HepG2 (cell line): ENCODE measurements at regions not wholly inside any gene's neighbourhood (a gene's known extent, or its start where the extent isn't known, plus 50 kb on each side); places are given as distances from the start of the nearest gene placed in this dataset.

Source experiments
- BHLHE40 ChIP-seq: IDR thresholded peaks from 2 replicates; pipeline ENCODE4 v1.6.1; 2011; ENCODE audit warnings: low read length, improper control_type of control experiment
- CBFB ChIP-seq: sonication (generic); formaldehyde crosslinking; IDR thresholded peaks from 2 replicates; pipeline ENCODE4 v1.4.0; 2020; ENCODE audit warnings: missing genetic modification reagents
- CEBPB ChIP-seq: IDR thresholded peaks from 2 replicates; pipeline ENCODE4 v1.6.1; 2011; ENCODE audit warnings: low read depth, low read length, improper control_type of control experiment, borderline replicate concordance
- NFYC ChIP-seq: IDR thresholded peaks from 2 replicates; pipeline ENCODE4 v1.6.1; 2016; ENCODE audit warnings: missing genetic modification reagents, missing compliant biosample characterization
- RFXAP ChIP-seq: sonication (generic); formaldehyde crosslinking; IDR thresholded peaks from 2 replicates; pipeline ENCODE4 v1.4.0; 2020; ENCODE audit warnings: missing genetic modification reagents, borderline replicate concordance
- XBP1 ChIP-seq: sonication (generic); formaldehyde crosslinking; IDR thresholded peaks from 2 replicates; pipeline ENCODE4 v1.5.0; 2020; ENCODE audit warnings: missing genetic modification reagents
- ZKSCAN8 ChIP-seq: IDR thresholded peaks from 2 replicates; pipeline ENCODE4 v1.6.1; 2016; ENCODE audit warnings: borderline replicate concordance, missing genetic modification reagents, missing compliant biosample characterization
- ZNF260 ChIP-seq: sonication (generic); formaldehyde crosslinking; IDR thresholded peaks from 2 replicates; pipeline ENCODE4 v1.4.0; 2020; ENCODE audit warnings: missing genetic modification reagents, low read depth, mild to moderate bottlenecking, borderline replicate concordance
- ZNF333 ChIP-seq: sonication (generic); formaldehyde crosslinking; IDR thresholded peaks from 2 replicates; pipeline ENCODE4 v1.4.0; 2020; ENCODE audit warnings: mild to moderate bottlenecking, missing genetic modification reagents, borderline replicate concordance
- TF ChIP-seq, protein P1 (sequence below): sonication (generic); formaldehyde crosslinking; IDR thresholded peaks from 2 replicates; pipeline ENCODE4 v1.4.0; 2020; ENCODE audit warnings: missing genetic modification reagents, borderline replicate concordance
- TF ChIP-seq, protein P2 (sequence below): sonication (generic); formaldehyde crosslinking; IDR thresholded peaks from 2 replicates; pipeline ENCODE4 v1.8.0; 2022; ENCODE audit warnings: missing genetic modification reagents, mild to moderate bottlenecking, borderline replicate concordance
- TF ChIP-seq, protein P3 (sequence below): sonication (generic); formaldehyde crosslinking; IDR thresholded peaks from 2 replicates; pipeline ENCODE4 v1.4.0; 2020; ENCODE audit warnings: missing genetic modification reagents
- TF ChIP-seq, protein P4 (sequence below), 2 experiments: fragments of 450-650 bp in 1 of 2; sonication (generic) in 1 of 2; formaldehyde crosslinking; IDR thresholded peaks; 2 replicates each; pipeline versions ENCODE4 v1.5.0 to v1.8.0; 2020 to 2022; ENCODE audit warnings: mild to moderate bottlenecking in 1 of 2, missing genetic modification reagents in 1 of 2
- TF ChIP-seq, protein P5 (sequence below): sonication (generic); formaldehyde crosslinking; IDR thresholded peaks from 2 replicates; pipeline ENCODE4 v1.4.0; 2020; ENCODE audit warnings: mild to moderate bottlenecking, missing genetic modification reagents
- TF ChIP-seq, protein P6 (sequence below): sonication (generic); formaldehyde crosslinking; IDR thresholded peaks from 2 replicates; pipeline ENCODE4 v1.5.0; 2020; ENCODE audit warnings: missing genetic modification reagents

DNA sequence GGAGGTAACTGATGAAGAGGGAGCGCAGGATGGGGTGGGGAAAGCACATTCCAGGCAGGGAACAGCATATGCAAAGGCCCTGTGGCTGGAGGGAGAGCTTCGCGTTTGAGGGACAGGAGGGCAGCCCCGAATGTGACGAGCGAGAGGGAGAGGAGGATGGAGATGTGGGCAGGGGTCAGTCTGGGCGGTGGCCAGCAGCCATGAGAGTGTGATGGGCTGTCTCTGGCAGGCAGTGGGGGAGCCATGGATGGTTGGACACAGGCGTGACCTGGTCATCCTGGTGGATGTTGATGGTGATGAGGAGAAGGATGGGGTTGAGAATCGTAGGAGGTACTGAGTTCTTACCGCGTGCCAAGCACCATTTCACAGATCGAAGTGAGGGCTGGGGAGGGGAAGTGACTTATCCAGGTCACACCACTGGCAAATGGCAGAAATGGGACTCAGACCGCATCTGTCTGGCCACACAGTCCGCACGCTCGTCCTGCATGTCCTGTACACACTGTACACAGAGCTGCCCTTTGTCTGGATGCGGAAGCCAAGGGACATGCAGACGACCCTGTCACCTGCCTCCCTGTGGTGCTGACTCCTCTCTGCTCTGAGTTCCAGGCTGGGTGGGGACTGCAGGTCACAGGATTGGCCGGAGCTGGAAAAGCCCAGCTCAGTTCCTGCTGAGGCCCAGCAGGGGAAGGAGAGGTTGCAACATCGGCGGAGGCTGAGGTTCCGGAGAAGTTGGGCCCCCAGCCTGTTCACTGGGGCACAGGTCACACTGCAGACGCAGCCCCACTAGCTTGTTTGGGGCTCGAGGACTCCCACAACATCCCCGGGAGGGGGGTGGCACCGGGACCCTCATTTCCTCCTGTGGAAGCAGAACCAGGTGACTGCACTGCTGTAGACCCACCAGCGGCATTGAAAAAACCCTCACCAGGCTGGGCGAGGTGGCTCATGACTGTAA, 165.6 kb upstream of the IER5L start (continued):
- TF ChIP-seq, protein P1, sequence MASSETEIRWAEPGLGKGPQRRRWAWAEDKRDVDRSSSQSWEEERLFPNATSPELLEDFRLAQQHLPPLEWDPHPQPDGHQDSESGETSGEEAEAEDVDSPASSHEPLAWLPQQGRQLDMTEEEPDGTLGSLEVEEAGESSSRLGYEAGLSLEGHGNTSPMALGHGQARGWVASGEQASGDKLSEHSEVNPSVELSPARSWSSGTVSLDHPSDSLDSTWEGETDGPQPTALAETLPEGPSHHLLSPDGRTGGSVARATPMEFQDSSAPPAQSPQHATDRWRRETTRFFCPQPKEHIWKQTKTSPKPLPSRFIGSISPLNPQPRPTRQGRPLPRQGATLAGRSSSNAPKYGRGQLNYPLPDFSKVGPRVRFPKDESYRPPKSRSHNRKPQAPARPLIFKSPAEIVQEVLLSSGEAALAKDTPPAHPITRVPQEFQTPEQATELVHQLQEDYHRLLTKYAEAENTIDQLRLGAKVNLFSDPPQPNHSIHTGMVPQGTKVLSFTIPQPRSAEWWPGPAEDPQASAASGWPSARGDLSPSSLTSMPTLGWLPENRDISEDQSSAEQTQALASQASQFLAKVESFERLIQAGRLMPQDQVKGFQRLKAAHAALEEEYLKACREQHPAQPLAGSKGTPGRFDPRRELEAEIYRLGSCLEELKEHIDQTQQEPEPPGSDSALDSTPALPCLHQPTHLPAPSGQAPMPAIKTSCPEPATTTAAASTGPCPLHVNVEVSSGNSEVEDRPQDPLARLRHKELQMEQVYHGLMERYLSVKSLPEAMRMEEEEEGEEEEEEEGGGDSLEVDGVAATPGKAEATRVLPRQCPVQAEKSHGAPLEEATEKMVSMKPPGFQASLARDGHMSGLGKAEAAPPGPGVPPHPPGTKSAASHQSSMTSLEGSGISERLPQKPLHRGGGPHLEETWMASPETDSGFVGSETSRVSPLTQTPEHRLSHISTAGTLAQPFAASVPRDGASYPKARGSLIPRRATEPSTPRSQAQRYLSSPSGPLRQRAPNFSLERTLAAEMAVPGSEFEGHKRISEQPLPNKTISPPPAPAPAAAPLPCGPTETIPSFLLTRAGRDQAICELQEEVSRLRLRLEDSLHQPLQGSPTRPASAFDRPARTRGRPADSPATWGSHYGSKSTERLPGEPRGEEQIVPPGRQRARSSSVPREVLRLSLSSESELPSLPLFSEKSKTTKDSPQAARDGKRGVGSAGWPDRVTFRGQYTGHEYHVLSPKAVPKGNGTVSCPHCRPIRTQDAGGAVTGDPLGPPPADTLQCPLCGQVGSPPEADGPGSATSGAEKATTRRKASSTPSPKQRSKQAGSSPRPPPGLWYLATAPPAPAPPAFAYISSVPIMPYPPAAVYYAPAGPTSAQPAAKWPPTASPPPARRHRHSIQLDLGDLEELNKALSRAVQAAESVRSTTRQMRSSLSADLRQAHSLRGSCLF (CRISPR knock-in tag): no peak
- TF ChIP-seq, protein P2, sequence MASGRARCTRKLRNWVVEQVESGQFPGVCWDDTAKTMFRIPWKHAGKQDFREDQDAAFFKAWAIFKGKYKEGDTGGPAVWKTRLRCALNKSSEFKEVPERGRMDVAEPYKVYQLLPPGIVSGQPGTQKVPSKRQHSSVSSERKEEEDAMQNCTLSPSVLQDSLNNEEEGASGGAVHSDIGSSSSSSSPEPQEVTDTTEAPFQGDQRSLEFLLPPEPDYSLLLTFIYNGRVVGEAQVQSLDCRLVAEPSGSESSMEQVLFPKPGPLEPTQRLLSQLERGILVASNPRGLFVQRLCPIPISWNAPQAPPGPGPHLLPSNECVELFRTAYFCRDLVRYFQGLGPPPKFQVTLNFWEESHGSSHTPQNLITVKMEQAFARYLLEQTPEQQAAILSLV: peak; percentile 91
- TF ChIP-seq CEBPB (peak; percentile 98), CBFB (CRISPR knock-in tag) (peak; percentile 80; the same call in 1 of the 2 replicates), ZNF333 (CRISPR knock-in tag) (no peak; the same call in 1 of the 2 replicates), XBP1 (CRISPR knock-in tag) (no peak), ZNF260 (CRISPR knock-in tag) (no peak), RFXAP (CRISPR knock-in tag) (peak; percentile 95; the same call in 1 of the 2 replicates), ZKSCAN8 (CRISPR knock-in tag) (peak; percentile 86), NFYC (CRISPR knock-in tag) (peak; percentile 32; the same call in 1 of the 2 replicates), BHLHE40 (peak; percentile 87)
- TF ChIP-seq, protein P3, sequence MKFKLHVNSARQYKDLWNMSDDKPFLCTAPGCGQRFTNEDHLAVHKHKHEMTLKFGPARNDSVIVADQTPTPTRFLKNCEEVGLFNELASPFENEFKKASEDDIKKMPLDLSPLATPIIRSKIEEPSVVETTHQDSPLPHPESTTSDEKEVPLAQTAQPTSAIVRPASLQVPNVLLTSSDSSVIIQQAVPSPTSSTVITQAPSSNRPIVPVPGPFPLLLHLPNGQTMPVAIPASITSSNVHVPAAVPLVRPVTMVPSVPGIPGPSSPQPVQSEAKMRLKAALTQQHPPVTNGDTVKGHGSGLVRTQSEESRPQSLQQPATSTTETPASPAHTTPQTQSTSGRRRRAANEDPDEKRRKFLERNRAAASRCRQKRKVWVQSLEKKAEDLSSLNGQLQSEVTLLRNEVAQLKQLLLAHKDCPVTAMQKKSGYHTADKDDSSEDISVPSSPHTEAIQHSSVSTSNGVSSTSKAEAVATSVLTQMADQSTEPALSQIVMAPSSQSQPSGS: peak; percentile 85
- TF ChIP-seq, protein P4, sequence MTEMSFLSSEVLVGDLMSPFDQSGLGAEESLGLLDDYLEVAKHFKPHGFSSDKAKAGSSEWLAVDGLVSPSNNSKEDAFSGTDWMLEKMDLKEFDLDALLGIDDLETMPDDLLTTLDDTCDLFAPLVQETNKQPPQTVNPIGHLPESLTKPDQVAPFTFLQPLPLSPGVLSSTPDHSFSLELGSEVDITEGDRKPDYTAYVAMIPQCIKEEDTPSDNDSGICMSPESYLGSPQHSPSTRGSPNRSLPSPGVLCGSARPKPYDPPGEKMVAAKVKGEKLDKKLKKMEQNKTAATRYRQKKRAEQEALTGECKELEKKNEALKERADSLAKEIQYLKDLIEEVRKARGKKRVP (CRISPR knock-in tag; IDR thresholded peaks at IDR 0.05): peak in 1 of 2 experiments; percentile 87; a peak in 2 of 4 replicates
- TF ChIP-seq, protein P5, sequence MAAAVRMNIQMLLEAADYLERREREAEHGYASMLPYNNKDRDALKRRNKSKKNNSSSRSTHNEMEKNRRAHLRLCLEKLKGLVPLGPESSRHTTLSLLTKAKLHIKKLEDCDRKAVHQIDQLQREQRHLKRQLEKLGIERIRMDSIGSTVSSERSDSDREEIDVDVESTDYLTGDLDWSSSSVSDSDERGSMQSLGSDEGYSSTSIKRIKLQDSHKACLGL: peak; percentile 61
- TF ChIP-seq, protein P6, sequence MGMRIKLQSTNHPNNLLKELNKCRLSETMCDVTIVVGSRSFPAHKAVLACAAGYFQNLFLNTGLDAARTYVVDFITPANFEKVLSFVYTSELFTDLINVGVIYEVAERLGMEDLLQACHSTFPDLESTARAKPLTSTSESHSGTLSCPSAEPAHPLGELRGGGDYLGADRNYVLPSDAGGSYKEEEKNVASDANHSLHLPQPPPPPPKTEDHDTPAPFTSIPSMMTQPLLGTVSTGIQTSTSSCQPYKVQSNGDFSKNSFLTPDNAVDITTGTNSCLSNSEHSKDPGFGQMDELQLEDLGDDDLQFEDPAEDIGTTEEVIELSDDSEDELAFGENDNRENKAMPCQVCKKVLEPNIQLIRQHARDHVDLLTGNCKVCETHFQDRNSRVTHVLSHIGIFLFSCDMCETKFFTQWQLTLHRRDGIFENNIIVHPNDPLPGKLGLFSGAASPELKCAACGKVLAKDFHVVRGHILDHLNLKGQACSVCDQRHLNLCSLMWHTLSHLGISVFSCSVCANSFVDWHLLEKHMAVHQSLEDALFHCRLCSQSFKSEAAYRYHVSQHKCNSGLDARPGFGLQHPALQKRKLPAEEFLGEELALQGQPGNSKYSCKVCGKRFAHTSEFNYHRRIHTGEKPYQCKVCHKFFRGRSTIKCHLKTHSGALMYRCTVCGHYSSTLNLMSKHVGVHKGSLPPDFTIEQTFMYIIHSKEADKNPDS (CRISPR knock-in tag): 0 out of 2 replicates have a peak, but pooled peaks have one; percentile 26
